Stomach smooth muscle (tissue), 2 donors: ENCODE measurements at regions not wholly inside any gene's neighbourhood (a gene's known extent, or its start where the extent isn't known, plus 50 kb on each side); places are given as distances from the start of the nearest gene placed in this dataset.
"Not testable (repeated sequence)": the region's sequence is repeated elsewhere in the genome, so short reads cannot be mapped to it uniquely, and the experiment has no call there.

ENCODE experiments used
- H3K27ac ChIP-seq: one replicate; pipeline ENCODE4 v1.7.0; 2013; ENCODE audit warnings: mild to moderate bottlenecking, low read length, inconsistent platforms
- H3K27me3 ChIP-seq, 2 donors: one replicate each; pipeline ENCODE4 v1.7.0; 2013; ENCODE audit warnings: low read length in 2 of 2; ENCODE audit not compliant: insufficient read depth in 2 of 2, control insufficient read depth in 1 of 2
- H3K36me3 ChIP-seq, 2 donors: one replicate each; pipeline ENCODE4 v1.7.0; 2013; ENCODE audit warnings: low read length in 2 of 2; ENCODE audit not compliant: control insufficient read depth in 2 of 2, insufficient read depth in 2 of 2
- H3K4me1 ChIP-seq: one replicate; pipeline ENCODE4 v1.7.0; 2013; ENCODE audit warnings: low read length; ENCODE audit not compliant: control insufficient read depth, insufficient read depth
- H3K4me3 ChIP-seq, 2 donors: one replicate each; pipeline ENCODE4 v1.7.0; 2013; ENCODE audit warnings: low read length in 2 of 2
- H3K9ac ChIP-seq, 2 donors: one replicate each; pipeline ENCODE4 v1.7.0; 2013; ENCODE audit warnings: low read length in 2 of 2, mild to moderate bottlenecking in 1 of 2
- H3K9me3 ChIP-seq, 2 donors: one replicate each; pipeline ENCODE4 v1.7.0; 2013; ENCODE audit warnings: low read length in 2 of 2; ENCODE audit not compliant: control insufficient read depth in 2 of 2
- donor health status: healthy.
- donor health status: Pancreatic carcinoma.

DNA sequence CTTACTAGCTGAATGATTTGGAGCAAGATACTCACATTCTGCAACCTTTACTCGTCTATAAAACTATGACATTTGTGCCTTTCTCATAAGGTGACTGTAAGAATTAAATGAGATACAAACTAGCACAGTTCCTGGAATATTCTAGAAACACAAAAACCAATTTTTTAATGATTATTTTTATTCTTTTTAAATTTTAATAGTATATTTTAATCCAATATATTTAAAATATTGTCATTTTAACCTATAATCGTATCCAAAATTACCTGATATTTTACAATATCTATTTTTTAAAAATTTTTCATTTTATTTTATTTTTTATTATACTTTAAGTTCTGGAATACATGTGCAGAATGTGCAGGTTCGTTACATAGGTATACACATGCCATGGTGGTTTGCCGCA is 238.1 kb downstream of the OLFM4 start:
- Histone ChIP-seq H3K9me3 (peaks cover 0 to 3% of the 10 kb centered on the region in 2 donors), H3K27me3 (no peaks in the 10 kb centered on the region), H3K4me3 (no peak overlapping the region), H3K27ac (no peak overlapping the region), H3K9ac (no peak overlapping the region), H3K4me1 (no peaks in the 10 kb centered on the region), H3K36me3 (no peaks in the 10 kb centered on the region)

DNA sequence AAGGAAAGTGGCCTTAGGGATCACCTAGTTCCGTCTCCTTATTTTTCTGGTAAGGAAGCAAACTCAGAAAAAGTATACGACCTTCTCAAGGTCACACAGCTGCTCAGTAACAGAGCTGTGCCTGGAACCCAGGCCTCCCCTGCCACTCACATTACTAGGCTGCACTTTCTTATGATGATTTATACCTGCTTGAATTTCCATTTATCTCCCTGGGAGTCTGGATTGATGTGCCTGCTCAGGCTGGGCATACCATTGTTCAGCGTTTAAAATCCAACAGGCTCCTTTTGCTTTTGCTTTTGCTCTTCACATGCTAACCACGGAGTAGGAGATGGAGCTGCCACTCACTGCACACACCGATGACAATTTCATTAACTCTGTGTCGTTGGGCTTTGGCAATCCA is 241.0 kb downstream of the OLFM4 start:
- H3K27me3 ChIP-seq, result no peaks in the 10 kb centered on the region
- H3K9ac ChIP-seq, result no peak overlapping the region
- no peak overlapping the region for H3K4me3 ChIP-seq
- no peak overlapping the region for H3K27ac ChIP-seq
- H3K9me3 ChIP-seq, result peaks cover 0 to 3% of the 10 kb centered on the region in 2 donors
- no peaks in the 10 kb centered on the region for H3K36me3 ChIP-seq
- no peaks in the 10 kb centered on the region for H3K4me1 ChIP-seq

DNA sequence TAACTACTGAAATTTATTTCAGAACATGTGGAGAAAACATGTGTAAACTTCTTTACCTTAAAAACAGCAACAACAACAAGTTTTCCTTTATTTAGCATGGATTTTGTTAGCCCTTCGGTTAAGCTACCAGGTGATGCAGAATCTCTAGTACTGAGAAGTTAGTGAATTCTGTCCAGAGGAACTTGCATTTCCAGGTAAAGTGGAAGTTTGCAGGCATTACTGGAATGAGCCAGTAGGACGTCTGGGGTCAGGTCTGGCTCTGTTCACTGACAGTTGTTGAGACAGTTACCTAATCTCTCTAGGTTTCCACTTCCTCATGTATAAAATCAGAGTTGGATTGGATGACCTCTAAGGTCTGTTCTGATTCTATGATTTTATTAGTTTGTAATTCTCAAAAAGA is 244.3 kb downstream of the OLFM4 start:
- H3K4me1 ChIP-seq, result no peaks in the 10 kb centered on the region
- no peaks in the 10 kb centered on the region for H3K36me3 ChIP-seq
- no peak overlapping the region for H3K4me3 ChIP-seq
- no peaks in the 10 kb centered on the region for H3K27me3 ChIP-seq
- no peak overlapping the region for H3K27ac ChIP-seq
- no peaks in the 10 kb centered on the region for H3K9me3 ChIP-seq
- H3K9ac ChIP-seq, result no peak overlapping the region

DNA sequence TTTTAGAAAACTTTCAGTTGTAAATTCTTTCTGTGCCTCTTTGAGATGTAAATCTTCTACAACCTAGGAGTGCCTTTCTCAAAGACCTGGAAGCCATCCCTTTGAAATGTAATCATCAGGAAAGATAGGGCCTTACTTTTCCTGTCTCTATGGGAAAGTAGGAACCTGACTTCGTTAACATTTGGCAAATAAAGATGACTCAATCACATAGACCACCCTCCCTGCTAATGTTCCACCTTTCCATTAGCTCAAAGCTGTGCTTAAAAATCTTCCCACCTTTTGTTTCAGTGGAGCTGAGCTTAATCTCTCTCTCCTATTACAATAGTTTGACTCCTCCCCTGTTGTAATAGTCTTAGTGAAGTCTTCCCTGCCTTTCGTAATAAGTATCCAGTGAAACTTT is 247.7 kb downstream of the OLFM4 start:
- Histone ChIP-seq H3K9me3 (no peaks in the 10 kb centered on the region), H3K36me3 (no peaks in the 10 kb centered on the region), H3K4me1 (no peaks in the 10 kb centered on the region), H3K9ac (no peak overlapping the region), H3K27me3 (no peaks in the 10 kb centered on the region), H3K27ac (no peak overlapping the region), H3K4me3 (no peak overlapping the region)

DNA sequence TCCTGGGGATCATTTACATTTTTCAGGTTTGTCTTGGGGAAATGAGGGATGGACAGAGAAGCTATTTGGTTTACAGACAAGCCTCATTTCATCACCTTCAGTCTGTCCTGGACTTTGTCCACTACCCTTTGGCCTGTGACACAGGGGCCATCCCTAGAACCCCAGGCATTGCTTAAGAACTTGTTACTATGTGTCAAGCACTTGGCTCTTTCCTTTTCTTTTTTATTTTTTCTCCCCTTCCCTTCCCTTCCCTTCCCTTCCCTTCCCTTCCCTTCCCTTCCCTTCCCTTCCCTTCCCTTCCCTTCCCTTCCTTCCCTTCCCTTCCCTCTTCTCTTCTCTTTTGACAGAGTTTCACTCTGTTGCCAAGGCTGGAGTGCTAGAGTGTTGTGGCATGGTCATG is 253.1 kb downstream of the OLFM4 start:
- no peaks in the 10 kb centered on the region for H3K36me3 ChIP-seq
- H3K27me3 ChIP-seq, result no peaks in the 10 kb centered on the region
- no peaks in the 10 kb centered on the region for H3K9me3 ChIP-seq
- H3K4me3 ChIP-seq, result no peak overlapping the region
- no peak overlapping the region for H3K9ac ChIP-seq
- H3K27ac ChIP-seq, result no peak overlapping the region
- no peaks in the 10 kb centered on the region for H3K4me1 ChIP-seq

DNA sequence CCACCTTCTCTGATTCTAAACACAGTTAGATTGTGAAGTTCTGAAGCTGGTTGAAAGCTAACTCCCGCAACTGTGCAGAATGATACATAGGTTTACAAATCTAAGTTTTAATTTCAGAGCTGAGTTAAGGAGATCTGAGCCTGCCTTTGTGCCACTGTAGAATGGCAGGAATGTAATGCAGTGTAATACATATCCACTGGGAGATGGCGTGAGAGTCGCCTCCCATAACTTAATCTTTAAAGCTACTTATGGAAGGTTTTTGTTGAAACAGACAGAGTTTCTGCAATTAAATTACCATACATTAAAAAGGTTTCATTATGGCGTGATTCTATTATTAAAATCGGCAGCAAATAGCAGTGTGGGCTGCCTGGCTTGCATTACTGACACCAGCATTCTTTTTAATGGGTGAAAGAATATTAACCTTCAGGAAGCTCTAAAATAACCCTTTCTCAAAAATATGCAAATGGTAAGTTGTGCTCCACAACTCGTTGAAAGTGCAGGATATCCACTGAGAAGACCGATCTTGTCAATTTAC is 257.4 kb downstream of the OLFM4 start:
- no peaks in the 10 kb centered on the region for H3K4me1 ChIP-seq
- no peak overlapping the region for H3K9ac ChIP-seq
- H3K4me3 ChIP-seq, result no peak overlapping the region
- H3K27me3 ChIP-seq, result no peaks in the 10 kb centered on the region
- no peak overlapping the region for H3K27ac ChIP-seq
- H3K9me3 ChIP-seq, result no peaks in the 10 kb centered on the region
- H3K36me3 ChIP-seq, result no peaks in the 10 kb centered on the region

DNA sequence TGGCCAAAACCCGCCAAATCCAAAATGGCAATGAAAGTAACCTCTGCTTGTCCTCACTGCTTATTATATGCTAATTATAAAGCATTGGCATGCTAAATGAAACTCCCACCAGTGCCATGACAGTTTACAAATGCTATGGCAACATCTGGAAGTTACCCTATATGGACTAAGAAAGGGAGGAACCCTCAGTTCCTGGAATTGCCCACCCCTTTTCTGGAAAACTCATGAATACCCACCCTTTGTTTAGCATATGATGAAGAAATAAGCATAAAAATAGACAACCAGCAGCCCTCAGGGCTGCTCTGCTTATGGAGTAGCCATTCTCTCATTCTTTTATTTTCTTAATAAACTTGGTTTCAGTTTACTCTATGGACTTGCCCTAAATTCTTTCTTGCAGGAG is 269.8 kb downstream of the OLFM4 start:
- H3K4me1 ChIP-seq, result no peaks in the 10 kb centered on the region
- H3K9me3 ChIP-seq, result no peaks in the 10 kb centered on the region
- no peaks in the 10 kb centered on the region for H3K36me3 ChIP-seq
- H3K4me3 ChIP-seq, result no peak overlapping the region
- no peak overlapping the region for H3K9ac ChIP-seq
- no peak overlapping the region for H3K27ac ChIP-seq
- no peaks in the 10 kb centered on the region for H3K27me3 ChIP-seq

DNA sequence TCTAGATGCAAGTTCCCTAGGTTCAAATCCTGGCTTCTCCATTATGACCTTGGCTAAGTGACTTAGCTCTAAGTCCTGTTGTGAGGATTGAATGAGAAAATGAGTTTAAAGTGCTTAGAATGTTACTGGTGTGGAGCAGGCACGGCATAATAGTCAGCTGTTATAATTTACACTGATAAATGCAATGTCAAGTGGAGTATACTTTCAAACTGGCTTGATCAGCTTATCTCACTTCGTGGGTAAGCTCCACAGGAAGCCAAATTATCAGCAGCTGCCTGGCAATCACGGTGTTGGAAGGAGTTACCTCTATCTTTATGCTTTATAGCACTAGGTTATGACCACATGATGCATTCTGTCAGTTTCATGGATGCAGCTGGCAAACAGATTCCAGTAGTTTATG is 272.8 kb downstream of the OLFM4 start:
- Histone ChIP-seq H3K36me3 (no peaks in the 10 kb centered on the region), H3K4me1 (no peaks in the 10 kb centered on the region), H3K9me3 (no peaks in the 10 kb centered on the region), H3K4me3 (no peak overlapping the region), H3K27ac (no peak overlapping the region), H3K27me3 (no peaks in the 10 kb centered on the region), H3K9ac (no peak overlapping the region)

DNA sequence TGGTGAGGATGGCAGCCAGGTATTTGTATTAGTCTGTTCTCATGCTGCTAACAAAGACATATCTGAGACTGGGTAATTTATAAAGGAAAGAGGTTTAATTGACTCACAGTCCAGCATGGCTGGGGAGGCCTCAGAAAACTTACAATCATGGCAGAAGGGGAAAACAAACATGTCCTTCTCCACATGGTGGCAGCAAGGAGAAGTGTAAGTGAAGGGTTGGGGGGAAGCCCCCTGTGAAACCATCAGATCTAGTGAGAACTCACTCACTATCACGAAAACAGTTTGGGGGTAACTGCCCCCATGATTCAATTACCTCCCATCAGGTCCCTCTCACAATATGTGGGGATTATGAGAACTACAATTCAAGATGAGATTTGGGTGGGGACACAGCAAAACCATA is 276.8 kb downstream of the OLFM4 start:
- not testable (repeated sequence) for H3K9me3 ChIP-seq, H3K36me3 ChIP-seq, H3K27ac ChIP-seq, H3K9ac ChIP-seq, H3K4me3 ChIP-seq, H3K4me1 ChIP-seq, H3K27me3 ChIP-seq

DNA sequence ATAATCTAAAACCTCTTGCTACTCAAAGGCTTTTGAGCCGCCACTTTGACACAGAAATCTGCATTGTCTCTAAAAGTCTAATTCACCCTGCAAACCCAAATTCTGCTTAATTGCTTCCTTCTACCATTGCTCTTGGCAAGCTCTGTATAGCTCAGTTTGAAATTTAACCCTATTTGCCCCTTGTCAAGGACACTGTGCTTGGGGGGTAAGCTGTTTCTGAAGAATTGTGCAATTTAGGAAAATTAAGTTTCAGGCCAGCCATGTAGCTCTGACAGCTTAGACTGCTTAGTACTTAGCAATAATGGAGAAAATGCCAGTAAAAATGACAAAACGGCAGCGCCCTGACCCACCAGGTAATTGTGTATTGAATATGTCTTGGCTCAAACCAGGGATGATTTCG is 282.2 kb downstream of the OLFM4 start:
- H3K9ac ChIP-seq, result no peak overlapping the region
- H3K4me3 ChIP-seq, result no peak overlapping the region
- no peaks in the 10 kb centered on the region for H3K36me3 ChIP-seq
- H3K9me3 ChIP-seq, result no peaks in the 10 kb centered on the region
- H3K27ac ChIP-seq, result no peak overlapping the region
- H3K4me1 ChIP-seq, result no peaks in the 10 kb centered on the region
- no peaks in the 10 kb centered on the region for H3K27me3 ChIP-seq

DNA sequence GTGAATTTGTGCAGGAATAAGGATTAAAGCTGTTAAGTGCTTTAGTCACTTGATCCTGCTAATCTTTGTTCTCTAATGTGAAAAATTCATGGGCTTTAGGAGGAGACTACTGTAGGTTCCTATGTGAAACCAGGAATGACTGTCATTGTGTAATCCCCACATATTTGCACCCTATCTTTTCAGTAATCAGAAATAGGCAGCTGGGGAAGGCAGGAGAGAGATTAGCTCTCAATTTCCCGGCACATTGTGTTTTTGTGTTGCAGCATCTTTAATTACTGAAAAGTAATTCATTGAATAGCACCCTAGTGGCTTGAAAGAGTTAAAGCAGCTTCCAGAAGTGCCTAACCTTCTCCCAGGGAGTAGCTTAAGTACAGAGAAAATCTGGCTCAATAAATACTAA is 282.9 kb downstream of the OLFM4 start:
- Histone ChIP-seq H3K36me3 (no peaks in the 10 kb centered on the region), H3K27ac (no peak overlapping the region), H3K9ac (no peak overlapping the region), H3K4me1 (no peaks in the 10 kb centered on the region), H3K9me3 (no peaks in the 10 kb centered on the region), H3K4me3 (no peak overlapping the region), H3K27me3 (no peaks in the 10 kb centered on the region)
